BE2C (cell line): ENCODE measurements at regions not wholly inside any gene's neighbourhood (a gene's known extent, or its start where the extent isn't known, plus 50 kb on each side); places are given as distances from the start of the nearest gene placed in this dataset.
"Not testable (repeated sequence)": the region's sequence is repeated elsewhere in the genome, so short reads cannot be mapped to it uniquely, and the experiment has no call there.

Source experiments
- DNase-seq: peaks from one replicate; pipeline ENCODE4 v3.0.0-alpha.2; 2020
- H3K27me3 ChIP-seq: fragments of 250-450 bp; sonication (Bioruptor Pico); 2 replicates; pipeline ENCODE4 v1.5.1; 2020; ENCODE audit warnings: mild to moderate bottlenecking
- H3K36me3 ChIP-seq: fragments of 250-450 bp; sonication (Bioruptor Pico); 2 replicates; pipeline ENCODE4 v1.5.1; 2020; ENCODE audit warnings: mild to moderate bottlenecking
- H3K4me1 ChIP-seq: fragments of 250-450 bp; sonication (Bioruptor Pico); 2 replicates; pipeline ENCODE4 v1.5.1; 2020
- H3K4me3 ChIP-seq: 2 replicates; pipeline ENCODE4 v1.5.1; 2011; ENCODE audit warnings: low read depth, low read length
- H3K9me3 ChIP-seq: fragments of 250-450 bp; sonication (Bioruptor Pico); 2 replicates; pipeline ENCODE4 v1.5.1; 2020
- TF ChIP-seq, protein P1 (sequence below): IDR thresholded peaks from 2 replicates; pipeline ENCODE4 v1.5.1; 2012; ENCODE audit warnings: mild to moderate bottlenecking, low read depth, low read length

DNA sequence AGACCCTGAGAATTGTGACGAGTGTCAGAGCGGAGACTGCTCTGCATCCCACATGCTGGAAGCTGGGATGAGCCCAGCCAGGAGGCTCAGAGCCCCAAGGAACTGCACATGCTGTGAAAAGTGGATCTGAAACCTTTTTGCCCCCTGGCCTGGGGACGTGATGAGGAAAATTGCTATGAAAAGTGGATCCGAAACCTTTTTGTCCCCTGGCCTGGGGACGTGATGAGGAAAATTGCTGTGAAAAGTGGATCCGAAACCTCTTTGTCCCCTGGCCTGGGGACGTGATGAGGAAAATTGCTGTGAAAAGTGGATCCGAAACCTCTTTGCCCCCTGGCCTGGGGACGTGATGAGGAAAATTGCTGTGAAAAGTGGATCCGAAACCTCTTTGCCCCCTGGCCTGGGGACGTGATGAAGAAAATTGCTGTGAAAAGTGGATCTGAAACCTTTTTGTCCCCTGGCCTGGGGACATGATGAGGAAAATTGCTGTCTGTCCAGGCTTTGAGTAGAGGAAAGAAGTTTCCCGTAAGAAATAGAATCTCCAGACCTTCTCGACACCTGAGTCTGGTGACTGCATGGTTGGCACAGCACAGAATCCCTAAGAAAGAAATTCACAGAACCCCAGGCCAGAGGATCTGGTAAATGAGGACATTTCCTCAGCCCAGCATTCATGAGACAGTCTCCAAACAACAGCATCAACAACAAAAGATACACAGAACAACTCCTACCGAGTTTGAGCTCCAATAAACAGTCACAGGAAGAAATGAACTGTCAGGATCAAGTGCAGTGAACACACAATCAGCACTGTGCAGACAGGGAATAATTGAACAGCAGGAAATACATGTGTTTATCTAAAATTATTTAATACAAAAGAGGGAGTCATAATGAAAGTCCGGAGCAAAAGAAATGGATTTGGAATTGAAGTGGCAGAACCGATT, 188.8 kb downstream of the LAT start:
- not testable (repeated sequence) for H3K4me3 ChIP-seq, DNase-seq, H3K27me3 ChIP-seq, H3K9me3 ChIP-seq, H3K36me3 ChIP-seq
- peaks cover 28% of the 10 kb centered on the region for H3K4me1 ChIP-seq

DNA sequence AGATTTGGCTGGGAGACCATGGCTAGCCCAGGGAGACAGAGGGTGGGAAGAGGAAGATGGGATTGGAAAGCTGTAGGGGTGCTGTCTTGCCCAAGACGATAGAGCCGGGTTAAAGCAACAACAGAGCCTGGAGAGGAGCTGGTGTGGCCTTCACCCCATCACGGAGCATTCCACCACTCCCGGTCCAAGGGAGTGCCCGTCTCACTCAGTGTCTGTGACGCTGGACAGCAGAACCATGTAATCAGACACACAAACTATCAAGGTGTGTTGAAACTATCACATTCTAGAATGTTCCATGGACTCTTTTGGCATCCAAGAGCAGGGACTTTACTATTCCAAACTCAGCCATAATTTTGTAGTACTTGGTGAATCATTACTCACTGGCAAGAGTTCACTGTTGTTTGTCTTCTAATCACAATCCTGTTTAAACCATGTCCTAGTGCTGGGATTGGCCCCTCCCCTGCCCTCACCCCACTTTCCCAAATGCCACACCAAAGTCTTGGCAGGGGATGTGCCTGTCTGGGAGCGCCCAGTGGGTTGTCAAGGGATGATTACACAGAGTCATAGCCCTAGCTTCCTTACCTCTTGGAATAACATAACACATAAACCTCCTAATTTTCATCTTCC, 187.4 kb downstream of the LAT start:
- H3K9me3 ChIP-seq, H3K4me3 ChIP-seq, H3K27me3 ChIP-seq, H3K36me3 ChIP-seq, DNase-seq: not testable (repeated sequence)
- peaks cover 17% of the 10 kb centered on the region for H3K4me1 ChIP-seq

DNA sequence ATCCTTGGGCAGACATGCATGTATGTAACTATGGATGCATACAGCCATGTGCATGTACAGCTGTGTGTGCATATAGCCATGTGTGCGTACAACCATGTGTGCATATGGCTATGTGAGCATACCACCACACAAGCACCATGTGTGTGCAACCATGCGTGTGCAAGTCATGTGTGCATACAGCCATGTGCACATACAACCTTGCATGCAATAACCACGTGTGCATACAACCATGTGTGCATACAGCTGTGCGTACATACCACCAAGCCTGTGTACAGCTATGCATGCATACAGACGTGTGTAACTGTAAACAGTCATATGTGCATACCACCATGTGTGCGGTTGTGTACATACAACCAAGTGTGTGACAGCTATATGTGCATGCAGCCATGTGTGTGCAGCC, 186.4 kb downstream of the LAT start:
- H3K4me1 ChIP-seq, result peaks cover 17% of the 10 kb centered on the region
- not testable (repeated sequence) for H3K9me3 ChIP-seq, DNase-seq, H3K27me3 ChIP-seq, H3K36me3 ChIP-seq, H3K4me3 ChIP-seq

DNA sequence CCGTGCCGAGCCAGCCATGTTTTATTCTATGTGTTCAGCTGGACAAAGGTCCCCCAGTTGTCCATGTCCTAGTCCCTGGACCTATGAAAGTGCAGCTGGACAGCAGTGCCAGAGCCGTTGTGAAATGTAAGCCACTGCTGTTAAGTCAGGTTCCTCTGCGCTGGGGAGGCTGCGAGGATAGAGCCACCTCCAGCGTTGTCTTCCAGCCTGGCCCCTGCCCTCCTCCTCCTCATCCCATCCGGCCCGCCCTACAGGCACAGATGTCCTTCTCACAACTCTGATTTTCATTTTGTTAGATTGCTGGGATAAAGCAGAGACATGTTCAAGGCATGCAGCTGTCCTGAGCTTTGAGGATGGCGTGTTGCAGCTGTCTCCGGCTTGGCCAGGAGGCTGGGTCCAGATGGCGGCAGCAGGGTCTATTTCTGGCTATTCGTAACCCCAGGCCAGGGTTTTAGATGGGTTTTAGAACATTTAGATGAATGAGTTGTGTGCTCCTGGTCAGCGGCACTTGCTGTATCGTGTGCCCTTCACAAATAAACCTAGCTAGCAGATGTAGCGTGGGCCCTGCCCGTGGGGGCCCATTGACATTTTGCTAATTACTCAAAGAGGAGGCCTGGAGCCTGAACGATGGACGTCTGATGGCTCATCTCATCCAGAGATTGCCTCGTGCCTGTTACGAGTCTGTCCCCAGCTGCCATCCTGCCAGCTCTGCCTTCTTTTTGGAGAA, 185.7 kb downstream of the LAT start:
- not testable (repeated sequence) for H3K4me3 ChIP-seq, H3K27me3 ChIP-seq, H3K9me3 ChIP-seq, H3K36me3 ChIP-seq
- DNase-seq, result peak; percentile 66
- peaks cover 17% of the 10 kb centered on the region for H3K4me1 ChIP-seq

DNA sequence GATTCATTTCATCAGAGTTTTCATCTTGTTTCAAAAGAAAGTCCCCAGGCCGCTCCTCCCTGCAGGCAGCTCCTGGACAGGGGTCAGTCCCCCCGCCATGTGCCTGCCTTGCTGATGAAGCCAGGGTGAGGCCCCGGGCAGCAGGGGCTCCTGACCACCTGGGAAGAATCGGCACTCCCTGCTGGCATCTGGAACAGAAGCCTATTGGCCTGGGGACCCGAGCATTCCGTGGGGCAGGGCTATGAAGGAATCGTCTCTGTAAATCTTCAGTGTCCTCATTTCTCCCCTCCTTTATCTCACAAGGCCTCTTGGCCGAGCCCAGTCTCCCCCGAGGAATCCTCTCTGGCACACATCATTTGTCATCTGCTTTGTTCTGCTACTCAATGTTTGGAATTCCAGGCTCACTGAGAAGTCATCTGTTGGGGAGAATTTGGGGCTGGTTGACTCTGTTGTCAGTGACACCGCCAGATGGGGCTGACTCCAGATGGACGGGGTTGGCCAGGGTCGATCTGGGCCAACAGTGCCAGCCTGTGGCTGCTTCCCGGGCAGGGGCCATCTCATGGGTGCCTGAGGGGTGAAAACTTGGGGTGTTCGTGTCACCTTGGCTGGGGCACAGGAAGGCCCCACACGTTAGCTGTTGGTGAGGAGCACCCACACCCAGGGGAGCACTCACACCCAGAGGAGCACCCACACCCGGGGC, 184.6 kb downstream of the LAT start:
- H3K27me3 ChIP-seq, DNase-seq, H3K36me3 ChIP-seq, H3K9me3 ChIP-seq, H3K4me3 ChIP-seq: not testable (repeated sequence)
- peaks cover 17% of the 10 kb centered on the region for H3K4me1 ChIP-seq

DNA sequence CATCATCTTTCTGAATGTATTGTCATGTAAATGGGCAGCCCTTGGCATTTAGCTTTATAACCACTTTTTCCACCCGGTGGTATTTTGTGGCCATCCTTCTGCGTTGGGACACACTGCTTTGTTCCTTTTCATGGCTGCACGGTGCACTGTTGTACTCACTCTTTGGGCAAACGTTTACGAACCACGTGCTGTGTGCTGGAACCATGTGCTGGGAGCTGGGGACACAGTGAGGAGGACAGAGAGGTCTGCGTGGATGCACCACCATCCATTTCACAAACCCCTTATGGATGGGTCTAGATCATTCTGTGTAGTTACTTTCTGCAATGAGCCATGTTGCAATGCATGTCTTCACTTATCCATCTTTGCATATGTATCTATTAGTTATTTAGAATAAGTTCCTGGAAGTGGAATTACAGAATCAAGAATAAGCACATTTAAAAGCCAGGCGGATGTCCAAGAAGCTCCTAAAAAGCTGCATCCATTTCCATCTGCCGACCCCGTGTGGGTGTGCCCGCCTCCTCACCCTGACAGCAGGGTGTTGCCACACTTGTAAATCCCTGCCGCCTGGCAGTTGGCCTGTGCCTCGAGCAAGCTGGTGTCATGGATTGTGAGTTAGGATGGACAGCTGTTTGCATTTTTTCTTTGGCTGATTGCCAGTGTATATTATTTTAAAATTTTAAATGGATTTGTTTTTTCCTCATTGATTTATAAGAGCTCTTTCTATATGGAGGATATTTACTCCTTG, 183.8 kb downstream of the LAT start:
- not testable (repeated sequence) for H3K36me3 ChIP-seq, H3K9me3 ChIP-seq, DNase-seq, H3K4me3 ChIP-seq, H3K27me3 ChIP-seq
- peaks cover 17% of the 10 kb centered on the region for H3K4me1 ChIP-seq

DNA sequence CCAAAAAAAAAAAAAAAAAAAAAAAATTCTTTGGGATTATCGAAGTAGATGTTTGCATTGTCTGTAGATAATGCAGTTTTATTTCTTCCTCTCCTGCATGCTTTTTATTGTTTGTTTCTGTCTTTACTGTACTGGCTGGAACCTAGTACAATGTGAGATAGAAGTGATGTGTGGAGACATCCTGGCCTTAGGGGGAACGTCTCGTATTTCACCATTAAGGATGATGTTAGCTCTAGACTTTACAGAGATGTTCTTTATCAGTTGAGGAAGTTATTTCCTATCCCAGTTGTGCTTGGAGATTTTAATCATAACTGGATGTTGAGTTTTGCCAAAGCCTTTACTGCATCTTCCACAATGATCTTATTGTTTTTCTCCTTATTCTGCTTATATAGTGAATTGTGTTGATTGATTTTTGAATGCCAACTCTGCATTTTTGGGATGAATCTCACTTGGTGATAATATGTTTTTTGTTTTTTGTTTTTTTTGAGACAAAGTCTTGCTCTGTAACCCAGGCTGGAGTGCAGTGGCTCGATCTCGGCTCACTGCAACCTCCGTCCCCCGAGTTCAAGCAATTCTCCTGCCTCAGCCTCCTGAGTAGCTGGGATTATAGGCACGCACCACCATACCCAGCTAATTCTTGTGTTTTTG, 179.7 kb downstream of the LAT start:
- not testable (repeated sequence) for H3K27me3 ChIP-seq, DNase-seq, H3K36me3 ChIP-seq, H3K4me1 ChIP-seq, H3K9me3 ChIP-seq, H3K4me3 ChIP-seq

DNA sequence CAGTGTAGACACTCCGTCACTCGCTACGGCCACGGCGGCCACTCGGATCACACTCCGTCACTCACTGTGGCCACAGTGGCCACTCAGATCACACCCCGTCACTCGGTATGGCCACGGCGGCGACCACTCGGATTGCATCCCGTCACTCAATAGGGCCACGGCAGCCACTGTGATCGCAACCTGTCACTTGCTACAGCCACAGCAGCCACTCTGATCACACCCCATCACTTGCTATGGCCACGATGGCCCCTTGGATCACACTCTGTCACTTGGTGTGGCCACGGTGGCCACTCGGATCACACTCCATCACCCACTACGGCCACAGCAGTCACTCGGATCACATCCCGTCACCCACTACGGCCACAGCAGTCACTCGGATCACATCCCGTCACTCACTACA, 175.3 kb downstream of the LAT start:
- DNase-seq, H3K36me3 ChIP-seq, H3K4me1 ChIP-seq, H3K9me3 ChIP-seq, H3K4me3 ChIP-seq, H3K27me3 ChIP-seq: not testable (repeated sequence)

DNA sequence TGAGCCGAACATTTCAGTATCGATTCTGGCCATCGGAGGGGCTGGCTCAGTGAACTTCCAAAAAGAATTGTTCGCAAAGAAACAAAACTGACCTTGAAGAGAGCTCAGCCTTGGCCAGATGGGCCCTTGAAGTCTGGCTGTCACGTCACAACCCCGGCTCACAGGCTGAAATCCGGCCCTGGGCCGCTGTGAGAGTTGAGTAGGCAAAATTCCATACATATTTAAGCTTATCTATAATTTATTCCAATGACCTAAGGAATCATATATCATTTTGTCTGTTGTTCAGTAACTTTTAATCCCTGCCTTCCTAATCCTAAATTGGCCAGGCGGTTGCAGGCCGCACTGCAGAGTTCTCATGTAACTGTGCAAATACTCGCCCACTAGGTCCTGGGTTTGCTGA, 174.8 kb downstream of the LAT start:
- H3K9me3 ChIP-seq, H3K4me1 ChIP-seq, H3K4me3 ChIP-seq, DNase-seq, H3K36me3 ChIP-seq, H3K27me3 ChIP-seq: not testable (repeated sequence)

DNA sequence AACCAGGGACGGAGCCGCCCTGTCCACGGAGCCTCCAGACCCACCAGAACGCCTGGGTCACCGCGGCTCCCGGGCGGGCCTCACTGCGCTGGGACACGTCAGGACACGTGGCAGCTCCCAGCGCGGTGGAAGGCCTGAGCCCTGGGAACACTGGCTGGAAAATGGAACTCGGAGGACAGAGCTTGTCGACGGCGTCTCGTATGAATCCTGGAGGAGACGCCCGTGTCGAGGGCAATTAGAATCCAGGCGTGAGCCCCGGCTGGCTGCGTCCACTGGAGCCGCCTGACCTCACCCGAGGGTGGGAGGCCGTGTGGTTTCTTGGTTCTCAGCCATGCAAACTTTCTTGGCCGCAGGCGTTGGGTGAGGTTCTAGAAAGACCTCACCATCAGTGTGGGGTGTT, 173.9 kb downstream of the LAT start:
- Histone ChIP-seq H3K4me3 (no peak overlapping the region), H3K36me3 (no peaks in the 10 kb centered on the region), H3K4me1 (peaks cover 4% of the 10 kb centered on the region; the same call in 1 of the 2 replicates), H3K27me3 (no peaks in the 10 kb centered on the region), H3K9me3 (no peaks in the 10 kb centered on the region)
- TF ChIP-seq, protein P1, sequence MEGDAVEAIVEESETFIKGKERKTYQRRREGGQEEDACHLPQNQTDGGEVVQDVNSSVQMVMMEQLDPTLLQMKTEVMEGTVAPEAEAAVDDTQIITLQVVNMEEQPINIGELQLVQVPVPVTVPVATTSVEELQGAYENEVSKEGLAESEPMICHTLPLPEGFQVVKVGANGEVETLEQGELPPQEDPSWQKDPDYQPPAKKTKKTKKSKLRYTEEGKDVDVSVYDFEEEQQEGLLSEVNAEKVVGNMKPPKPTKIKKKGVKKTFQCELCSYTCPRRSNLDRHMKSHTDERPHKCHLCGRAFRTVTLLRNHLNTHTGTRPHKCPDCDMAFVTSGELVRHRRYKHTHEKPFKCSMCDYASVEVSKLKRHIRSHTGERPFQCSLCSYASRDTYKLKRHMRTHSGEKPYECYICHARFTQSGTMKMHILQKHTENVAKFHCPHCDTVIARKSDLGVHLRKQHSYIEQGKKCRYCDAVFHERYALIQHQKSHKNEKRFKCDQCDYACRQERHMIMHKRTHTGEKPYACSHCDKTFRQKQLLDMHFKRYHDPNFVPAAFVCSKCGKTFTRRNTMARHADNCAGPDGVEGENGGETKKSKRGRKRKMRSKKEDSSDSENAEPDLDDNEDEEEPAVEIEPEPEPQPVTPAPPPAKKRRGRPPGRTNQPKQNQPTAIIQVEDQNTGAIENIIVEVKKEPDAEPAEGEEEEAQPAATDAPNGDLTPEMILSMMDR, result no peak
- no peak for DNase-seq

DNA sequence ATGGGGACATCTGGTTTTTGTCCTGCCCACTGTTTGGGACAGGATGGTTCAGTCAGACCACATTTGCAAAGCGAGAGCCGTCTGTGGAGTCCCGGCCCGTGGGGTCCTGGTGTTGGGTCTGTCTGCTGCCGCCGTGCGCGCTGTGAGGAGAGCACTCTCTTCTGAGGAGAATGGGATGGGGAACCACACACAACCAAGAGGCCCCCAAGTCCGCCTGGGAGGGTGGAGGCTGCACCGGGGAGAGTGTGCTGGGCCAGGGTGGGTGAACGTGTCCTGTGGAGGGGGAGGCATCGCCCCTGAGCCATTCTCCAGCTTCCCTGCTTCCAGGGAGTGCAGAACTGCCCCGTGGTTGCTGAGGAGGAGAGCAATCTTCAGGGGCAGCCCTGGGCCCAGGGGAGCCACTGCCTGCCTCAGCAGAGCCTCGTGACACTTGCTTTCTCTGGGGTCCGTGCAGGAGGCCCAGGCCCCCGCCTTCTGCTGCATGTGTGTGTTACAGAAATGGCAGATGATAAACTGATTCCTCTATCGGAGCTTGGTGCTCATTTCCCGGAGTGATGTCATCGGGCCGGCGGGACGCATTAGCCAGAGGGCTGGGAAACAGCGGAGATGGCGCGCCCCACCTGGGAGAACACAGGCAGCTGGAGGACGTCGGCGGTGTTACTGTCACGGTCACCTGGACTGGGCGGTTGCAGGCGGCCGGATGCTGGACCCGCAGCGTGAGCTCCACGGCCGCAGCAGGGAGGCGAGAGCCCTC, 173.4 kb downstream of the LAT start:
- H3K9me3 ChIP-seq, H3K4me1 ChIP-seq, DNase-seq, H3K27me3 ChIP-seq, H3K36me3 ChIP-seq, H3K4me3 ChIP-seq: not testable (repeated sequence)

DNA sequence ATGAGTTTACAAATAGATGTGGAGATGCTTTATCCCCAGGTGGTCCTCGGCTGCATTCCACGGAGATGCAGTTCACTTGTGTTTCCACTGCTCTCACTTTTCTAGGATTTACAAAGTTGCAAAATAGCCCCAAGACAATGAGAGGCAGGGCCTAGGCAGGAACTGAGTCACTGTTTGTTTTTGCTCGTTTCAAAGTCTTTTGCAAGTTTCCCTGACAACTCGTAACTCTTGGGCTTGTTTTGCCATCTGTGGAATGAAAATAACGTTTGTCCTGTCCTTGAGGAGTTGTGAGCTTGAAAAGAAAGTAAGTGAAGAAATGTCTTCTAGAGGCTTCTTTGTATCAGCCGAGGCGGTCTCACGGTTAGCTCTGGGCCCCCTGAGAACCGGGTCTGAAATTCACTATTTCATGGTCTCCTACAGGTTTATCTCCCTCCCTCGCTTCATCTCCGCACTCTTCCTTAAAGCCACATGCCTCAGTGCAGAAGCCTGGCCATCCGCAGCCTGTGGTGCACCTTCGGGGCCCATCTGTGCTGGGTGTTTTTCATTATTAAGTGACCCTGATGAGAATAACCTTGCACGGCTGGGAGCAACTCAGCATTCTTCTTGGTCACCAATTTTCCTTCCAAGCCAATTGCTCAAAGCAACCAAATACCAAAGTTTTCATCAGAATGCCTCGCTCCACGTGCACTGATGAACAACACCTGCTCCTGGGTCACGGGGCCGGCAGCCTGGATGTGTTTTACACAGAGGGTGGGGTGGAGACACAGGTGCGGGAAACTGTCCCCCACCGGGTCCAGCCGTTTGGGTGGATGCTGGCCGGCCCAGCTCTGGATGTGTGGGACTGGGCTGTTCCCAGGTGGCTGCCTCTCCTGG, 172.4 kb downstream of the LAT start:
- H3K4me3 ChIP-seq, H3K27me3 ChIP-seq, DNase-seq, H3K4me1 ChIP-seq, H3K9me3 ChIP-seq, H3K36me3 ChIP-seq: not testable (repeated sequence)
